ENCODE measurements at regions not wholly inside any gene's neighbourhood (a gene's known extent, or its start where the extent isn't known, plus 50 kb on each side); places are given as distances from the start of the nearest gene placed in this dataset.

DNA sequence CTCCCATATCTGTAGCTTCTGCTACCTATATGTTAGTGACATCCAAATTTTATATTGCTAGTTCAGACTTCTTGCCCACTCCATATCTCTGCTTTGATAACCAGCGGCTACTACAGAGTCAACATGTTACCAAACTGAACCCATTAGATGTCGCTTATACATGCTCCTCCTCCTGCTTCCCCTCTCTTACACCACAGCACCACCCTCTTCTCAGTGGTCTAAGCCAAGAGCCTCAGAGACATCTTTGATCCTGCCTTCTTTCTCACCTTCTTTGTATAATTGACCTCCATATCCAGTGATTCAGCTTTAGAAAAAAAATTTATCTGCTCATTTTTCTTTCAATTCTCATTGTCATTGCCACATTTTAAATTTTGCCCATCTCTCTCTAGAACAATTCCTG is 408.2 kb upstream of the TLE4 start:
- no peaks in the 10 kb centered on the region for H3K27me3 ChIP-seq (ENCODE audit: low read length)
- no peaks in the 10 kb centered on the region for H3F3A ChIP-seq (ENCODE audit: insufficient read depth)
- no peak overlapping the region for H3K27ac ChIP-seq (ENCODE audit: low read depth, low read length)
- no peak for TF ChIP-seq CTCF (IDR thresholded peaks at IDR 0.05; ENCODE audit: insufficient read depth, low read length, poor library complexity, severe bottlenecking)
- no peak overlapping the region for H3K9ac ChIP-seq (ENCODE audit: low read length)
- no peak overlapping the region for H3K4me3 ChIP-seq (ENCODE audit: insufficient read depth, low read length, poor library complexity, severe bottlenecking)
- H3K36me3 ChIP-seq (ENCODE audit: low read length): no peaks in the 10 kb centered on the region
- no peaks in the 10 kb centered on the region for H3K9me2 ChIP-seq (replicated peaks; ENCODE audit: insufficient read depth, low read length)
- H4K20me1 ChIP-seq (ENCODE audit: low read depth, low read length): no peaks in the 10 kb centered on the region
- no peaks in the 10 kb centered on the region for H3K79me2 ChIP-seq (ENCODE audit: insufficient read depth, low read length)
- H3K9me3 ChIP-seq (ENCODE audit: insufficient read depth, low read length): no peaks in the 10 kb centered on the region
- no peak overlapping the region for H2AFZ ChIP-seq (ENCODE audit: low read depth, low read length, severe bottlenecking)
- H3K4me2 ChIP-seq (ENCODE audit: low read depth, low read length, poor library complexity, severe bottlenecking): no peak overlapping the region

GRCh38 chr9:79164406-79164805 is 407.4 kb upstream of the TLE4 start:
- TF ChIP-seq EZH2phosphoT487 (conservative IDR thresholded peaks at IDR 0.05; ENCODE audit: low read length) (no peak), CTCF (IDR thresholded peaks at IDR 0.05; ENCODE audit: insufficient read depth, low read length, poor library complexity, severe bottlenecking) (no peak)
- H2AFZ ChIP-seq (ENCODE audit: low read depth, low read length, severe bottlenecking): no peak overlapping the region
- no peak overlapping the region for H3K9ac ChIP-seq (ENCODE audit: low read length)
- no peaks in the 10 kb centered on the region for H3K36me3 ChIP-seq (ENCODE audit: low read length)
- no peak overlapping the region for H3K4me3 ChIP-seq (ENCODE audit: insufficient read depth, low read length, poor library complexity, severe bottlenecking)
- no peaks in the 10 kb centered on the region for H3F3A ChIP-seq (ENCODE audit: insufficient read depth)
- no peaks in the 10 kb centered on the region for H3K9me2 ChIP-seq (replicated peaks; ENCODE audit: insufficient read depth, low read length)
- no peak overlapping the region for H3K4me2 ChIP-seq (ENCODE audit: low read depth, low read length, poor library complexity, severe bottlenecking)
- no peak overlapping the region for H3K27ac ChIP-seq (ENCODE audit: low read depth, low read length)
- H3K79me2 ChIP-seq (ENCODE audit: insufficient read depth, low read length): no peaks in the 10 kb centered on the region
- H4K20me1 ChIP-seq (ENCODE audit: low read depth, low read length): no peaks in the 10 kb centered on the region
- no peaks in the 10 kb centered on the region for H3K9me3 ChIP-seq (ENCODE audit: insufficient read depth, low read length)
- H3K27me3 ChIP-seq (ENCODE audit: low read length): no peaks in the 10 kb centered on the region

DNA sequence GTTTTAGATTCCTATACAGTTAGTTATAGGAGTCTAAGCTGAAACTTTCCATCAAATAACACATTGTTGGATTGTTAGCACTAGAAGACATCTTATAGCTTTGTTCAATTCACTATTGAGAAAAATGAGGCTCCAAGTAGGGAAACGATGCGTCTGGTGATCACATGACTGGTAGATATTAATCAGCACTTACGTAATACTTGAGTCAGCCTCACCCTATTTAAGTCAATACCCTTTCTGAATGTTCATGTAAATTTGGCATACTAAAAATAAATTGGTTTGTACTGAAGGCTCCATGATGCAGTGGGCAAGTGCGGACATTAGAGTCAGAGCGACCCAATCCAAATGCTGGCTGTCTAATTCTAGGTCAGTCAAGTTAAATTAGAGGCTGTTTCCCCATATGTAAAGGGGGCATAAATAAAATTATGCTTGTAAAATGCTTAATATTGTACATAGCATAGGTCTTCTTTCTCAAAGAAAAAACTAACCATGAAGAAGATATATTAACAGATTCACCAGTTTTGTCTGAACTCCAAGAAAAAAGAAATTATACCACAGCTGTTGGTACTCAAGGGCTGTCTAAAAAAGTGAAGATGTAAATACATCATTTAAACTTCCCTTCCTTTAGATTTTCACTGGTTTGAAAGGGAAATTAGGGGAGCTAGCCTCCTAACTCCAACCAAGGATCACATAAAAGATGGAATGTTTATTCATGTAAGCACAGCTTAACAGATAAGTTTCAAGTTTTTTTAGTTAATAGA is 406.6 kb upstream of the TLE4 start:
- H3K79me2 ChIP-seq (ENCODE audit: insufficient read depth, low read length): no peaks in the 10 kb centered on the region
- no peaks in the 10 kb centered on the region for H3K9me2 ChIP-seq (replicated peaks; ENCODE audit: insufficient read depth, low read length)
- H2AFZ ChIP-seq (ENCODE audit: low read depth, low read length, severe bottlenecking): no peak overlapping the region
- H3K9ac ChIP-seq (ENCODE audit: low read length): no peak overlapping the region
- H3K27ac ChIP-seq (ENCODE audit: low read depth, low read length): no peak overlapping the region
- no peaks in the 10 kb centered on the region for H3F3A ChIP-seq (ENCODE audit: insufficient read depth)
- no peaks in the 10 kb centered on the region for H4K20me1 ChIP-seq (ENCODE audit: low read depth, low read length)
- H3K36me3 ChIP-seq (ENCODE audit: low read length): no peaks in the 10 kb centered on the region
- H3K9me3 ChIP-seq (ENCODE audit: insufficient read depth, low read length): no peaks in the 10 kb centered on the region
- TF ChIP-seq EZH2phosphoT487 (conservative IDR thresholded peaks at IDR 0.05; ENCODE audit: low read length) (no peak), CTCF (IDR thresholded peaks at IDR 0.05; ENCODE audit: insufficient read depth, low read length, poor library complexity, severe bottlenecking) (no peak)
- no peak overlapping the region for H3K4me3 ChIP-seq (ENCODE audit: insufficient read depth, low read length, poor library complexity, severe bottlenecking)
- H3K27me3 ChIP-seq (ENCODE audit: low read length): no peaks in the 10 kb centered on the region
- H3K4me2 ChIP-seq (ENCODE audit: low read depth, low read length, poor library complexity, severe bottlenecking): no peak overlapping the region
